ENCODE measurements at regions not wholly inside any gene's neighbourhood (a gene's known extent, or its start where the extent isn't known, plus 50 kb on each side); places are given as distances from the start of the nearest gene placed in this dataset.
"Not testable (repeated sequence)": the region's sequence is repeated elsewhere in the genome, so short reads cannot be mapped to it uniquely, and the experiment has no call there.

DNA sequence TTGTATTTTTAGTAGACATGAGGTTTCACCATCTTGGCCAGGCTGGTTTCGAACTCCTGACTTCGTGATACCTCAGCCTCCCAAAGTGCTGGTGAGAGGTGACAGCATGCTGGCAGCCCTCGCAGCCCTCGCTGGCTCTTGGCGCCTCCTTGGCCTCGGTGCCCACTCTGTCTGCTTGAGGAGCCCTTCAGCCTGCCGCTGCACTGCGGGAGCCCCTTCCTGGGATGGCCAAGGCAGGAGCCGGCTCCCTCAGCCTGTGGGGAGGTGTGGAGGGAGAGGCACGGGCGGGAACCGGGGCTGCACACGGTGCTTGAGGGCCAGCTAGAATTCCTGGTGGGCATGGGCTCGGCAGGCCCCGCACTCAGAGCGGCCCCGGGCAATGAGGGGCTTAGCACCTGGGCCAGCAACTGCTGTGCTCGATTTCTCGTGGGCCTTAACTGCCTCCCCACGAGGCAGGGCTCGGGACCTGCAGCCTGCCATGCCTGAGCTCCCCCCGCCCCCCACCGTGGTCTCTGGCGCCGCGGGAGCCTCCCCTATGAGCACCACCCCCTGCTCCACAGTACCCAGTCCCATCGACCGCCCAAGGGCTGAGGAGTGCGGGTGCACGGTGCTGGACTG, 96.5 kb upstream of the RHOBTB1 start:
- Histone ChIP-seq H3K27ac (no peak overlapping the region), H3K27me3 (replicated peaks) (no peaks in the 10 kb centered on the region), H3K4me3 (ENCODE audit: low read depth, low read length) (no peak overlapping the region), H3K36me3 (replicated peaks) (no peaks in the 10 kb centered on the region)
- in situ Hi-C loops (cut with HindIII; ENCODE audit: low pct_ligation_motif_present, low sequenced_read_pairs), result no loop called here
- TF ChIP-seq, protein P1, sequence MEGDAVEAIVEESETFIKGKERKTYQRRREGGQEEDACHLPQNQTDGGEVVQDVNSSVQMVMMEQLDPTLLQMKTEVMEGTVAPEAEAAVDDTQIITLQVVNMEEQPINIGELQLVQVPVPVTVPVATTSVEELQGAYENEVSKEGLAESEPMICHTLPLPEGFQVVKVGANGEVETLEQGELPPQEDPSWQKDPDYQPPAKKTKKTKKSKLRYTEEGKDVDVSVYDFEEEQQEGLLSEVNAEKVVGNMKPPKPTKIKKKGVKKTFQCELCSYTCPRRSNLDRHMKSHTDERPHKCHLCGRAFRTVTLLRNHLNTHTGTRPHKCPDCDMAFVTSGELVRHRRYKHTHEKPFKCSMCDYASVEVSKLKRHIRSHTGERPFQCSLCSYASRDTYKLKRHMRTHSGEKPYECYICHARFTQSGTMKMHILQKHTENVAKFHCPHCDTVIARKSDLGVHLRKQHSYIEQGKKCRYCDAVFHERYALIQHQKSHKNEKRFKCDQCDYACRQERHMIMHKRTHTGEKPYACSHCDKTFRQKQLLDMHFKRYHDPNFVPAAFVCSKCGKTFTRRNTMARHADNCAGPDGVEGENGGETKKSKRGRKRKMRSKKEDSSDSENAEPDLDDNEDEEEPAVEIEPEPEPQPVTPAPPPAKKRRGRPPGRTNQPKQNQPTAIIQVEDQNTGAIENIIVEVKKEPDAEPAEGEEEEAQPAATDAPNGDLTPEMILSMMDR (IDR thresholded peaks at IDR 0.05; ENCODE audit: low read depth, low read length, missing control alignments), result no peak
- no peak for DNase-seq

DNA sequence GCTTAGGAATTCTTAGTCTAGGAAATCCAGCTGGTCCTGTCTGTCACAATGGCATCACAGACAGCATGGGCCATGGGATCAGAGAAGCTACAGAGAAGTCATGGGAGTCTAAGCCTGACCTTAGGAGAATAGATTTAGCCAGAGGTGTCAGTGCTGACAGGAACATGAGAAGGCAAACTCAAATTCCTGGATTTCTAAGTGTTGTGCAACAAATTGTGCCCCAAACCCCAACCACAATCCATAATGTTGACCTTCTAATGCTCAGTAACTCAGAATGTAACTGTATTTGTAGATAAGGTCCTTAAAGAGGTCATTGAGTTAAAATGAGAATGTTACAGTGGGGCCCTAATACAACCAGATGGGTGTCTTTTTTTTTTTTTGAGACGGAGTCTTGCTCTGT, 95.9 kb upstream of the RHOBTB1 start:
- DNase-seq, result no peak
- in situ Hi-C loops (cut with HindIII; ENCODE audit: low pct_ligation_motif_present, low sequenced_read_pairs), result no loop called here
- H3K27me3 ChIP-seq (replicated peaks), result no peaks in the 10 kb centered on the region
- no peak overlapping the region for H3K4me3 ChIP-seq (ENCODE audit: low read depth, low read length)
- no peaks in the 10 kb centered on the region for H3K36me3 ChIP-seq (replicated peaks)
- TF ChIP-seq, protein P1 (IDR thresholded peaks at IDR 0.05; ENCODE audit: low read depth, low read length, missing control alignments), result no peak
- H3K27ac ChIP-seq, result no peak overlapping the region

DNA sequence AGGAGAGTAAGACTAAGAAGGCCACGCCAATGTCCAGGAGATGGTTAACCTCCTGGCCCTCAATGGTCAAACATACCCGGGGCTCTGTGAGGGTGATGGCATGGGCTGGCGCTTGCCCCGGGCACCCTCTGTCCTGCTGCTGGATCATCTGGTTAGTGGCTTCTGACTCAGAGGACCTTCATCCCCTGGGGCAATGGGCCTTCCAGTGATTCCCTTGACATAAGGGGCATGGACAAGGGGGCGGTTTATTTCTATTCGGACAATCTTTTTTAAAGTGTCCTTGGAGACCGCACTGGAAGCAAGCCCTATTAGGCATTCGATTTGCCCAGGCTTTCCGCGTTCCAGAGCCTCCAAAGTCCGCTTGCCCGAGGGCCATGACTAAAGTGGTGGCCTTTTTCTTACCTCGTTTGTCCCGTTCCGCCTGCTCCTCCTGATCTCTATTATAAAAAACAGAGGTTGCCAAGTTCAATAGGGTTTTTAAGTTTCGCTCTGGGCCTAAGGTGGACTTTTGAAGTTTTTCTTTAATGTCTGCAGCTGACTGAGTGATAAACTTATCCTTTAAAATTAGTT, 93.4 kb upstream of the RHOBTB1 start:
- H3K4me3 ChIP-seq (ENCODE audit: low read depth, low read length); H3K27me3 ChIP-seq (replicated peaks); H3K27ac ChIP-seq; DNase-seq; H3K36me3 ChIP-seq (replicated peaks); in situ Hi-C loops (cut with HindIII; ENCODE audit: low pct_ligation_motif_present, low sequenced_read_pairs): not testable (repeated sequence)

DNA sequence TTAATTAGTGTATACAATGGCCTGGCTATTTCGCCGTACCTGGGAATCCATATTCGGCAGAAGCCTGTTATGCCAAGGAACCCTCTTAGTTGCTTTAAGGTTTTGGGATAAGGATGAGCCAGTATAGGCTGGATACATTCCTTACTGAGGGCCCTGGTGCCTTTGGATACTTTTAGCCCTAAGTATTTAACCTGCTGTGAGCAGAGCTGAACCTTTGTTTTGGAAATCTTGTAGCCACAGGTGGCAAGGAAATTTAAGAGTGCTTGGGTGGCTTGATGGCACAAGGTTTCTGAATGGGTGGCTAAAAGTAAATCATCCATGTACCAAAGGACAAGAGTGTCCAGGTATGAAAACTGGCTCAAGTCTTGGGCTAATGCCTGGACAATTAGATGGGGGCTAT, 92.2 kb upstream of the RHOBTB1 start:
- H3K27me3 ChIP-seq (replicated peaks); H3K4me3 ChIP-seq (ENCODE audit: low read depth, low read length); DNase-seq; H3K27ac ChIP-seq; H3K36me3 ChIP-seq (replicated peaks); in situ Hi-C loops (cut with HindIII; ENCODE audit: low pct_ligation_motif_present, low sequenced_read_pairs): not testable (repeated sequence)

DNA sequence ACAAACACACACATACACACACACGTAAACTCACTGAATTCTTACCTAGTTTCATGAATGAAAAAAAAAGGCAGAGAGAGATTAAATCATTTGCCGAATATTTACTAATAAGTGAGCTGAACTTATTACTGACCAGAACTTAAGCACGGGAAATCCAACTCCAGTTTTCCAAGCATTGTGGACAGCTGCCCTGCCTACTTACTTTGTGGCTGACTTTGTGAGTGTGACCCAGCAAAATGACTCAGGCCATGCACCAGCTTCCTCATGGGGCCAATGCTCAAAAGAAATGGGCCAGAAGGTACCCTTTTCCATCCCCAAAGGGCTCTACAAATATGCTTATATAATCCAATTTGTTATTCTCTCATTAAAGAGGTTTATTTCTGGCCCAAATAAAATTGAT, 87.4 kb upstream of the RHOBTB1 start:
- Histone ChIP-seq H3K4me3 (ENCODE audit: low read depth, low read length) (no peak overlapping the region), H3K27me3 (replicated peaks) (no peaks in the 10 kb centered on the region), H3K36me3 (replicated peaks) (no peaks in the 10 kb centered on the region), H3K27ac (no peak overlapping the region)
- DNase-seq, result no peak
- in situ Hi-C loops (cut with HindIII; ENCODE audit: low pct_ligation_motif_present, low sequenced_read_pairs), result no loop called here
- TF ChIP-seq, protein P1 (IDR thresholded peaks at IDR 0.05; ENCODE audit: low read depth, low read length, missing control alignments), result no peak

DNA sequence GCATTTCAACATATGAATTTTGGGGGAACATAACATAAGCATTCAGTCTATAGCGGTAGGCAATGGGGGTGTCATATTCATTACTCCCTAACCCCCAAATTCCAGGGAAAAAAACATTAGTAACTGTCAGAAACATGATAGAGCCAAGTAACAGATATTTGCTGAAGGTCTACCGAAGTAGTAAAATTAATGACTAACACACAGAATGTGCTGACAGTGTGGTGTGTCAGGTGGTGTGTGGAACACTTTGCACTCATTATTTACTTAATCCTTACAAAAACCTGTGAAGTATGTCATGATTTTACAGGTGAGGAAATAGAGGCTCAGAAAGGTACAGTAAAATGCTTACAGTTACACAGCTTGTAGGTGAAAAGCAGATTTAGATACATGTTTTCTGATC, 85.4 kb upstream of the RHOBTB1 start:
- no peak for DNase-seq
- no peak overlapping the region for H3K4me3 ChIP-seq (ENCODE audit: low read depth, low read length)
- no peaks in the 10 kb centered on the region for H3K36me3 ChIP-seq (replicated peaks)
- TF ChIP-seq, protein P1 (IDR thresholded peaks at IDR 0.05; ENCODE audit: low read depth, low read length, missing control alignments), result no peak
- in situ Hi-C loops (cut with HindIII; ENCODE audit: low pct_ligation_motif_present, low sequenced_read_pairs), result no loop called here
- no peaks in the 10 kb centered on the region for H3K27me3 ChIP-seq (replicated peaks)
- H3K27ac ChIP-seq, result peak overlapping the region; percentile 53

DNA sequence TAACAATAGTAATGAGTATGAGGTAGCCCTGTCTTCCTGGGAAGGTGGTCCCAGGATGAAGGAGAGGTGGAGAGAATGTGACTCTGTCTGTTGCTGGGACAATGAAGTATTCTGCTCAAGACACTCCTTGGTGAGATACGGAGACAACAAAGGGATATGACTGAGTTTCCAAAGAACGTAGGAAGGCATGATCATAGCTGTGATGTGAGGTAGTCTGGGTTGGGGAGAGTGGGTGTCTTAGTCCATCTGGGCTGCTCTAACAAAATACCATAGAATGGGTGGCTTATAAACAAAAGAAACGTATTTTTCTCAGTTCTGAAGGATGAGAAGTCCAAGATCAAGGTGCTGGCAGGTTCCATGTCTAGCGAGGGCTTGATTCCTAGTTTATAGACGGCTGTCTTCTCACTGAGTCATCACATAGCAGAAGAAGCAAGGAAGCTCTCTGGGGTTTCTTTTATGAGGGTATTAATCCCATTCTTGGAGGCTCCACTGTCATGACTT, 84.9 kb upstream of the RHOBTB1 start:
- peak; percentile 56 for DNase-seq
- in situ Hi-C loops (cut with HindIII; ENCODE audit: low pct_ligation_motif_present, low sequenced_read_pairs), result no loop called here
- no peaks in the 10 kb centered on the region for H3K36me3 ChIP-seq (replicated peaks)
- no peaks in the 10 kb centered on the region for H3K27me3 ChIP-seq (replicated peaks)
- TF ChIP-seq, protein P1 (IDR thresholded peaks at IDR 0.05; ENCODE audit: low read depth, low read length, missing control alignments), result no peak
- H3K27ac ChIP-seq, result peak overlapping the region; percentile 53
- no peak overlapping the region for H3K4me3 ChIP-seq (ENCODE audit: low read depth, low read length)
